NOMO-1 (cell line): ENCODE measurements at regions not wholly inside any gene's neighbourhood (a gene's known extent, or its start where the extent isn't known, plus 50 kb on each side); places are given as distances from the start of the nearest gene placed in this dataset.
"Not testable (repeated sequence)": the region's sequence is repeated elsewhere in the genome, so short reads cannot be mapped to it uniquely, and the experiment has no call there.

Experiments
- DNase-seq, 2 experiments: peaks; one replicate each; lab custom pipeline; 2025; ENCODE audit not compliant: unreplicated experiment in 2 of 2; lab: John Stamatoyannopoulos, UW

DNA sequence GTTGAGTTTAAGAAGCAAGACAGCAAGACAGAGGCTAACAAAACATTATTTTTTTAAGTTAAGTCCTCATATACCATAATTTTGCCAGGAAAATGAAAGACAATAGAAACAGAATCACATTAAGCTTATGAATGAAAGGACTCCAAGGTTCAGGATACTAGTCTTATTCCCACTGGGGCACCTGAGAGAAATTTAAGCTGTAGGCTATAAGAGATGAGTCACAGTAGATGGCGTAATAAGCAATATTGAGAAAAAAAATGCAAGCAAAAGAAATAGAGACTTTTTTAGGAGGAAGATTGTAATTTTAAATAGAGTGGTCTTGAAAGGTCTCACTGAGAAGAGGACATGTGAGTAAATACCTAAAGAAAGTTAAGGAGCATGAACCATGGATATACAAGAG, 57.1 kb upstream of the KIF2B start:
- DNase-seq, result no peak

DNA sequence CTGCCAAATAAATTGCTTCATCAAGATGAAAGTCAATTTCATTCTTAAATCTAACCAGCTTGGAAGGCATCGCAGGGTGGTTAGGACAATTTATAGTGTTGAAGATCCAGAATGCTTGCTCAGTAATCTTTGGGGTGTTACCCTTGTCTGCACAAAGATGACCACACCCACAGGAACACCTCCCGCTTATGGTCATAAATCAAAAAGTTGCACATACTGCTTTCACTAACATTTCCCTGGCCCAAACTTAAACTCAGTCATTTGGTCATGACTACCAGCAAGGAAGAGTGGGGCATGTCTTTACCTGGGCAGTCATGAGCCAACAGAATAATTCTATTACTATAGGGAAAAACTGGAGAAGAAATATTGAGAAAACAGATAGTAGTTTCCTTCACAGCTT, 57.6 kb upstream of the KIF2B start:
- DNase-seq, result no peak

DNA sequence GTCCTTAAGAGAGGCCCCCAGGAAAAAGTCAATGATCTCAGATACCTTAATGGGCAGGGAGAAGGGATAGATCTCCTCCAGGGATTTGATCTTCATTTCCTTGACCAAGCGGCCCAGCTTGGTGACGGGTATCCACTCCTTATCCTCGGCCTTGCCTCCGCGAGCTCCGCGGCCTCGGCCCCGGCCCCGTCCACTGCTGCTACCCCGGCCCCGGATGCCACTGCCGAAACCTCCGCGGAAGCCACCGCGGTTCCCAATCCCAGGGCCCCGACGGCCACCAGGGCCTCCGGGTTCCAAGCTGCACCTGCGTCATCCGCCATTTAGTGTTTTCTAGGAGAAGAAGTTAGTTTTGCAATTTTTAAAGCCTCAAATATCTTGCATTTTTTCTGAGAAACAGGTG, 65.2 kb upstream of the KIF2B start:
- DNase-seq, result no peak

DNA sequence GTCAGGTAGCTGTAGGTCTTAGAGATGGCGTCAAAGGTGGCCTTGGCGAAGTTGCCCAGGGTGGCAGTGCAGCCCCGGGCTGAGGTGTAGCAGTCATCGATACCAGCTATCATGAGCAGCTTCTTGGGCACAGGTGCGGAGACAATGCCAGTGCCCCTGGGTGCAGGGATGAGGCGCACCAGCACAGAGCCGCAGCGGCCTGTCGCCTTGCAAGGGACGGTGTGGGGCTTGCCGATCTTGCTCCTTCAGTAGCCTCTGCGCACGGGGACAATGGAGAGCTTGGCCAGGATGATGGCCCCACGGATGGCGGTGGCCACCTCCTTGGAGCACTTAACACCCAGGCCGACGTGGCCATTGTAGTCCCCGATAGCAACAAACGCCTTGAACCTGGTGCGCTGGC, 65.6 kb upstream of the KIF2B start:
- DNase-seq, result not testable (repeated sequence)

DNA sequence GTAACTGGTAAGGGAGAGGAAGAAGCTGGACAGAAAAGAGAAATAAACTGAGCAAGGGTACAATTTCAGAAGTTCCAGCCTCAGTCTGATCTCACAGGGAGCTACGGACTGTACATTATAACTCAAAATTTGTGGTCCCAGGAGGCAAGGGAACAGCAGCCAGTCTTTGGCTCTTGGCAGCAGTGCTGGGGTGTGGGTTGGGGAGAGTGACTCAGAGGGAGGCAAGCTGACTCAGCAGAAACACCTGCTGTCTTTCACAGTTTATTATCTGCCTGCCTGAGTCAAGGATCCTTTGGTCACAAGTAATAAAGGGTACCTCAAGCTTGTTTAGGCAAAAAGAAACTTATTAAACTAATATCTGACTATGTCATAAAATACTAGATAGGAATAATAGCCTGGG, 73.5 kb upstream of the KIF2B start:
- no peak for DNase-seq

DNA sequence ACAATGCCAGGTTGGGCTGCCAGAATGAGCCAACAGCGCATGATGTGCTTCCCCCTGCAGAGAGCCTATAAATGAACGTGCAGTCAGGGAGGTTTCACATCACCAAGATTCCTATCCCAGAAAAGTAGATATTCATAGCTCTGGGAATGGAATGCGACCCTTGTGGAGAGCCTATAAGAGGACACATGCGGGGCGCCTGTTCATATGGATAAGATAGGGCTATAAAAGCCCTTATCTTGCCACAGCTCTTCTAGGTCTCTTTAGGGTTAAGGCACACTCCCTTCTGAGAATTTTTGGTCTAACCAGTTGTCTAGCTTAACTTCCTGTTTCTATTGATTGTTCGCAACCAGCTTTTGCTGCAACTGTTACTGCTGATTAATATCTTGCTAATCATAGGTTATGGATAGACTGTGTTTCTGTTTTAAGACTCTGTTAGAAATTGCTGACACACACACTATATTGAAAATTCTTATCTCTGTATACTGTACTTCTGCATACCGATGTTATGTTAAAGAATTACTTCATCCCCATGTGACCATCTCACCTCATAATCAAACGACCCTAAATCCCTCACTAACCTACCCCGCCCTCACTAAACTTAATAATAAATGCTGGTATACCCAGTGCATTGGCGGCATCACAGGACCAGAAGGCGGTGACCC, 74.4 kb upstream of the KIF2B start:
- DNase-seq, result not testable (repeated sequence)

DNA sequence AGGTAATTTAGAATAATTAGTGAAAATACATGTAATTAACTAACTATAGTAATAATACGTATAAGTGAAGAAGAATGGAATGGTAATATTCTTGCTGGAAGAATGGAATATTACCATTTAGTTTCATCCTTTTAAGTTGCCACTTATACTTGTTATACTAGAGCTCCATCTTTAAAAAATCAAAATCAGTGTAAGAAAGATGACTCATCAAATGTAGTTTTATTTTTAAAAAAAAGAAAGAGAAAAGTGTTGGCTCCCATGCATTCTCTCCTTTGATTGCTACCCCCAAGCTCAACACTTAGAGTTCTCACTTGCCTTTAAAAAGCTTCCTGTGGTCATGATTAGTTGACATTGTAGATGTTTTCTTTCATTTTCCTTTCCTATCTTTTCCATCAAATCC, 82.4 kb upstream of the KIF2B start:
- DNase-seq, result no peak

DNA sequence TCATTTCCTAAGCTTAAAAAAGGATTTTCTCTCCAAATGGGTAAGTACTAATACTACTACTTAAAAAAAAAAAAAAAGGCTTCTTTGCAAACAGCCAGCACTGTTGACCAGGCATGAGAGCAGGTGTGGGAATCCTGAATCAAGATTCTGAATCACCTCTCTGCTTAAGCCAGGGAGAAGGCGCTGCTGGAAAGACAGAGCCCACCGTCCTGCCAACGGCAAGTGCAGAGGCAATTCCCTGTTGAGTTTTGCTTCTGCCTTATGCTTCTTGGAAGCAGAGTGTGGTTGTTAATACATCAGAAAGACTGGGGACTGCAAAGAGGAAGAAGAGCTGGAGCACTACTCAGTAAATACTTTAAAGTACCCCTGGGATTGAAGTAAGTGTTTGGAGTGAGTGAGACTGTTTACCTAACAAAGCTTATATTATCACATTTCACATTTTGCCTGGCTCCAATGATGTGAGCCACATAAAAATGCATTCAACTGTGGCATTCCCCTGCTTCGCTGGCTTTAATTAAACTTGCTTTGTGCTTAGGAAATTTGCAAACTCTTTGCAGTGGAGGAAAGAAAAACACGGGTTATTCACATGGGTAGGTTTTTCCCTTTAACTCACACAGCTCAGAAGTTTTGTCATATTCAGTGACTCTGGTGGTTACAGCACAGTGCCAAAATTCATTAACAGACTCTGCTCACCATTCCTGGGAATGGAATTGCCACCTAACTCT, 86.0 kb upstream of the KIF2B start:
- DNase-seq, result no peak

DNA sequence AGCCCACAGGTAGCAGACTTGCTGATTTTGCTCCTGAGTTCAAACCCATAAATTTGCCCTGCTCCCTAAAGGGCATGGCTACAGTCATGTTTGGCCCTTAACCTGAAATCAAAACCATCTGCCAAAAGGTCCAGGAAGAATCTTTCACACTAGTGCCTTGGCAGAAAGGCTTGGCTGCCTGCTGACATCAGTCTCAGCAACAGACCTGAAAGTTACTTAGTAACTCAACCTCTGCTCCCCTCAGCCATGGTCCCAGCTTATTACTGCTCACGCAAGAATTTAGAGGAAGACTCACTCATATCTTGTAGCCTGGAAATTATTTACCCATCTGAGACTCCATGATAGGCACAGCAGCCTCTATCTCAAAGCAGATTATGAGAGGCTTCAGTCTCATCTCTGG, 98.0 kb upstream of the KIF2B start:
- no peak for DNase-seq

DNA sequence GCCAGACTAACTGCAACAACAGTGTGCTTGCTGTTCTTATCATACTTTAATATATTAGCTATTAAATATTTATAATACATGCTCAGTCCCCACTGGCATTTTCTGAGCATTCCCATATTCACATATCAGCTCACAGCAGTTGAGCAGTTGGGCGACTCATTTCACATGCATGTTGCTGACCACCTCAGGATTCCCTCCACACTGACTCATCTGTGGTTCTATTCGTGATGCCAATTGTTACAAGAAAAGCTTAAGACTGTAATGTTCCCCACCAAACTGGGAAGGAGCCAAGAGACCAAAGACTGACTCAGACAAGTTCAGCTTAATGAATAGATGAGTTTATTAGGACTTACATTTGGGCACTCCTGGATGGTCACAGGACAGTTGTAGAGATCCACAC, 100.3 kb upstream of the KIF2B start:
- DNase-seq, result no peak

DNA sequence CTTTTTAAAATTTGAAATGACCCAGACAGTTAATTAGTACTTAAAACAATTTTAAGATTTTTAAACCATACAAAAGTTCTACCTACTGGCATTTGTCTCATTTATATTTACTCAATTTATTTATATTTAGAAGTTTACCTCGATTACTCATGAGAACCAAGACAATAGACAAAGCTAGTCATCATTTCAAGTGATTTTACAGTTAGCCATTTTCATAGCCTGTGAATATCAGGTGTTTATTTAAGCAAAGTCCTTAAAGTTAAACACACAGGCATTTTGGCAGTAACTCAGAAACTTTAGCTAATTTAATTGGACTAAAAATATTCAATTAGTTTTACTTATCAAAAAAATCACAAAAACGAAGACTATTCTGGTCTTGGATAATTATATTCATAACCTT, 101.6 kb upstream of the KIF2B start:
- DNase-seq, result no peak

DNA sequence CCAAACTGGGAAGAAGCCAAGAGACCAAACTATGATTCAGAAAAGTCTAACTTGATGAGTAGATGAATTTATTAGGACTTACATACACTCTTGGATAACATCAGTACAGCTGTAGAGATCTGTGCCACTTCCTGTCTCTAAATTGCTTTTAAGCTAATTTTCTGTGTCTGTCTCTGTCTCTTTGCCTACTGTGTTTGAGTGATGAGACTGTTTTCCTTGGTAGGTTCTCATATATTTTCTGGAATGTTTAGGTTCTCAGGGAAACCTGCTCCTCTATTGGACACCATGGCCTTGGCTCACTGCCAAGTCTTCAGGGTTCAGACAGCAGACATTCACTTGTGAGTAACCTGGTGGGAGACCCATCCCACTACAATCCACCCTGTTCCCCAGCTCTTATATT, 103.5 kb upstream of the KIF2B start:
- DNase-seq, result no peak

DNA sequence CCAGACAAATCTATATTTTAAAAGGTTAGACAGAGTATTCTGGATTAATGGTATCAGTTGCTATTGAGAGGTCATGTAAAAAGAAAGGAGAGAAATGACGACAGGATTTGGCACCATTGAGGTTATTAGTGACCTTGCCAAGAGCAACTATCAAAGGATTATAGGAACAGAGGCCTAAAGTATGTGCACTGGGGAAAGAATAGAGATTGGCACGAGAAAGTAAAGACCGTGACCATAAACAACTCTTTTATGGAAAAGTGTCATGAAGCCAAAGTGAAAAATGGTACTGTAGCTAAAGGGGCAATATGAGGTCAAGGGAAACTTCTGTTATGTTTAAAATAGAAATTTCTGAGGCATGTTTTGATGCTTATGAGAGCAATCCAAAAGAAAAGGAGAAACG, 115.2 kb upstream of the KIF2B start:
- no peak for DNase-seq

DNA sequence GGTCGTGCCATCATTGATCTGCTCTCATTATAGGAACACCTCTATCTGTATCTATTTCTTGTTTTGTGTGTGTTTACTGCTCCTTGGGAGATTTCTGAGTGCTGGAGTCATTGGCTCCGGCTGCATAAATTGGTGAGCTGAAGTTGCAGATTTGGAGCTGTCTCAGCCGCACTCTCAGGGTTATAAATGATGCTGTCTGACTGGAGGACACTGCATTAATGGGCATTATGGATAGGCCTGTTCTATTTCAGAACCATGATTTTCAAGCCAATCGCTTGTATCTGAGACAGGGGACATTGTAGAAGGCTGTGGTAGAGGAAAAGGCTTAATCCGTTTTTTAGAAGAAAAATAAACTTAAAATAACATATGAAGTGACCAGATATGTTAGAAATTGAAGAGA, 126.4 kb upstream of the KIF2B start:
- no peak for DNase-seq

DNA sequence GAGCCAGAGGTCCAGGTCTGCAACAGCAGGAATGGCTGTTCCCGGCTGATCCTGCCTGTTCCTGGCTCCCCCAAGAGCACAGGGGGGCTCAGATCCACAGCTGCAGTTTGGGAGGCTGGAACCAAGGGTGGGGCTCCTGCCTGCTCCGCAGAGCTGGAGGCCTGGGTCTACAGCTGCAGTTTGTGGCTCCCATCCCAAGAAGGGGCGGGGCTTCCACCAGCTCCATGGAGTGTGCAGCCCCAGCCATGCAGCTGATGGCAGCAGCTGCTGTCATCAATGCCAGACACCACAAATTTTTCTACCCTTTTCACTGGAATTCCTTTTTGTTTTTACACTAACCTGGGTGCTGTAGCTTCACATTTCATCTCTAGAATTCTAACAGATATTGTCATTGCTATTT, 135.4 kb upstream of the KIF2B start:
- no peak for DNase-seq

DNA sequence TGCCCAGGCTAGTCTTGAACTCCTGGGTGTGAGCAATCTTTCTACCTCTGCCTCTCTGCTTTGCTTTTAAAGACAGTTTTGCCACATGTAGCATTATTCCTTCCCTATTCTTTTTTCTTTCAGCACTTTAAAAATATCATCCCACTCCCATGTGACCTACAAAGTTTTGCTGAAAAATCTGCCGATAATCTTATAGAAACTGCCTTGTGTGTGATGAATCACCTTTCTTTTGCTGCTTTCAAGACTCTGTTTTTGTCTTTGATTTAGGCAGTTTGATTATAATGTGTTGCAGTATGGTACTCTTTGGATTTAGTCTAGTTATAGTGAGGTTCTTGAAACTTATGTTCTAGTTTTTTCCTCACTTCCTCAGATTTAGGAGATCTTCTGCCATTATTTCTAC, 142.0 kb upstream of the KIF2B start:
- DNase-seq, result no peak

DNA sequence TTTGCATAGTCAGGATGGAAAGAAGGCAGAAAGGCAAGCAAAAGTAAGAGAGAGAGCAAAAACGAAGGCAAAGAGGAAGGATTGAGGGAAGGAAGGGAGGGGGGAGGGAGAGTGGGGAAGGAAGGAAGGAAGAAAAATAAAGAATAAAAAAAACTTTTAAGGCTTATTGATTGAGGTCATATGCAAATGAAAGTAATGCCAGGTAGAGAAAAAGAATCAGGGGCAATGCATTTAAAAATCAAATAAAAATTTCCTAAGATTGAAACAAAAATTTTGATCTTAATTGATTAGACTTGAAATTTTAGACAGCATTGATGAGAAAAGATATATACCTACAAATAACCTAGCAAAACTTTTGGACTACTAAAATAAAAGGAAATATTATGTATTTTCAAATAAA, 153.9 kb upstream of the KIF2B start:
- DNase-seq, result no peak

DNA sequence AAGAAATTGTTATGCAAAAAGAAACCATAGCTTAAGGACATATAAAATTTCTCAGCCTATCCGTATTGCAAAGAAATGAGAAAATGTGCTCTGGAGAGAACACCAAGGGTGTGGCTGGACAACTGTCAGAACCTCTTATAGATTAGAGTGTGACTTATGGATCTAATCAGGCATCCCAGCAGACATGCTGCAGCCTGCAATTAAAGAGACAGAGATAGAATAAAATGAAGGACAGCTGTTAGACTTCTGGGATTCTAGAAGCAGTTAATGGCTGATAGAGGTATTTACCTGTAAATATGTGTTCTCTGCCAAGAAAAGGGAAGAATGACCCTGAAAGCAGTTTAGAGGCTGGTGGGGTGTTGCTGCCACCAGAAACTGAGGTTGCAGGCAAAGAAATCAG, 160.1 kb upstream of the KIF2B start:
- DNase-seq, result no peak

DNA sequence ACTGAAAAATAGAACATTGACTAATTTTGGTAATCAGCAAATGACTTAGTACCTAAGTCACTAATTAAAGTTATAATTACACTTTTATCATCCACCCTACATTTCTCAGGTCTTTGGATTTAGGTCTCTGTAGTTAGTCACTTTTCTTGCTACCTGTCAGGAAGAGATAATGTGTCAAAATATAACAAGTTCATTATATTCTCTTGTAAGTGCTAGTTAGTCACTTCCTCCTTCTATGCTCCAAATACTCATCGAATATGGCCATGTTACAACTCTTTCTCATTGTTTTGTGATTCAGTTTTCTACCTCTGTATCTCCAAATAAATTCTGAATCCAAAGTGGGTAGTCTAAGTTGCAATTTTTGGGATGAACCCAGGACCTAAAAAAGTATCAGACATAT, 163.5 kb upstream of the KIF2B start:
- DNase-seq, result no peak

DNA sequence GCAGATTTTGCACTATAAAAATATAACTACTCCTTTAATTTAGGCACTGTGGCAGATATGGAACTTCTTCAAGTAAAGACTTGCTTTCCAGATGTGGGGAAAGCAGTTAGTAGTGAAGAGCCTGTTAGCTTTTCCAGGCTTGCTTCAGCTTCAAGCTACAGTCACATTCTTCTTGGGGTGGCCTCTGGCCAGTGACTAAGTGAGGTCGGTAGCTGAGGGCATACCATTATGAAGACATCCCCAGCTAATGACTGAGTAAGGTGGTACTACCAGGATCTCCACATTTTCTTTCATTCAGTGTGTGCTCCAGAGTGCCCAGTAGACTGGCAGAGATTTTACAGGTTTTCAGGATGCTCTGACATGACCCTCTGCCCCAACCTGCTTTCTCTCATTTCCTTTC, 167.1 kb upstream of the KIF2B start:
- no peak for DNase-seq

DNA sequence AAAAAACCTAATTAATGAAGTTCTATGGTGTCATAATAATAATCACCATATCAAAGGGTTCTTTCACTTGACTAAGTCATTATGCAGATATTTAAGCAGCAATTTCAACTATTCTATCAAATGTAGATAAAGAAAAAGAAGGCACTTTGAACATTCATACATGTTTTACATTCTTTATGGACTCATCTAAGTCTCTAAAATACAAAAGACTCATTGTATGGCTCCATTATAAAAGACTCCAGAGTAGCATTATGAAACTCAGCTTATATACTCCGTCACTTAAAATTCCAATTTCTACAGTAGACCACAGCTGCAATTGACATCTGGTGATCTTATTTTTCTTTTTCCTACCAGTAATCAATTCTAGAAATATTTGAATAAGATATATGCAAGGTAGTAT, 173.5 kb upstream of the KIF2B start:
- no peak for DNase-seq

DNA sequence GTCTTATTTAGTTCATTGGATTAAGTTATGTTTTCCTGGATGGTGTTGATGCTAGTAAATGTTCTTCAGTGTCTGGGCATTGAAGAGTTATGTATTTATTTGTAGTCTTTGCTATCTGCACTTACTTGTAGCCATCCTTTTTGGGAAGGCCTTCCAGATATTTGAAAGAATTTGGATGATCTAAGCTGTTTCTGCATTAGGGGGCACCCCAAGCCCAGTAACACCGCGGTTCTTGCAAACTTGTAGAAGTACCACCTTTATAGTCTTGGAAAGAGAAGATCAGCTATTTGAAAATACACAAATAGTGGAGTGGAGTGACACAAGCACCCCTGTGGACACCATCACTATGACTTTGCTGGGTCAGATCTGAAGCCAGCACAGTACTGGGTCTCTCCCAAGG, 175.9 kb upstream of the KIF2B start:
- DNase-seq, result no peak

DNA sequence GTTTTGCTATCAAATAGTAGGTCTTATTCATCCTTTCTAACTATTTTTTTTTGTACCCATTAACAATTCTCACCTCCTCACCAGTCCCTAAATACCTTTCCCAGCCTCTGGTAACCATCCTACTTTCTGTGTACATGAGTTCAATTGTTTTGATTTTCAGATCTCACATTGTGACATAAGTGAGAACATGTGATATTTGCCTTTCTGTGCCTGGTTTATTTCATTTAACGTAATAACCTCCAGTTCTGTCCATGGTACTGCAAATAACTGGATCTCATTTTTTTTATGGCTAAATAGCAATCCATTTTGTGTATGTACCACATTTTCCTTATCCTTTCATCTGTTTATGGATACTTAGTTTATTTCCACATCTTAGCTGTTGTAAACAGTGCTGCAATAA, 181.9 kb upstream of the KIF2B start:
- no peak for DNase-seq
